ENCODE measurements at regions not wholly inside any gene's neighbourhood (a gene's known extent, or its start where the extent isn't known, plus 50 kb on each side); places are given as distances from the start of the nearest gene placed in this dataset.

DNA sequence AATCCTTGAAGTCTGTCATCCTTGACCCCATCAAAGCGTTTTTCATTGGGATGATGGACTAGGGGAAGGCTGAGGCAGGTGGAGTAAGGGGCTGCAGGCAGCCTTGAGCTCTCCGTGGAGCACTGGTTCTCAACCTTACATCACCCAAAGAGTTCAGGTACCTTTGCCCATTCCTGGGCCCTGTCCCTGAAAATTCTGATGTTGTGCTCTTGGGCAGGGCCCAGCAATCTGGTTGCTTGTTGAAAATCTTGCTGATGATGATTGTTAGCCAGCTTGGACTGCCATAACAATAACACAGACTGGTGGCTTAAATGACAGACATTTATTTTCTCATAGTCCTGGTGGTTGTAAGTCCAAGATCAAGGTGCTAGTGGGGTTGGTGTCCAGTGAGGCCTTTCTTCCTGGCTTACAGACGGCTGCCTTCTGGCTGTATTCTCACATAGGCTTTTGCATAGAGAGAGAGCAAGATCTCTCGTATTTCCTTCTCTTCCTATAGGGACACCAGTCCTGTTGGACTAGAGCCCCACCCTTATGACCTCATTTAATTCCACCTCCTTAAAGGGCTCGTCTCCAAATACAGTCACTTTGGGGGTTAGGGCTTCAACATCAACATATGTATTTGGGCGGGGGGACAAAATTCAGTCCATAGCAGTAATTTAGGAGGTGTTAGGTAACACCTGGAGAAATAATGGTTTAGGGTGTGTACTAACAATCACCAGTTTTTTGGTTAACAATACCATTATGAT lies 104.9 kb downstream of the PLEKHG1 start (continued):
- TF ChIP-seq, protein P1, sequence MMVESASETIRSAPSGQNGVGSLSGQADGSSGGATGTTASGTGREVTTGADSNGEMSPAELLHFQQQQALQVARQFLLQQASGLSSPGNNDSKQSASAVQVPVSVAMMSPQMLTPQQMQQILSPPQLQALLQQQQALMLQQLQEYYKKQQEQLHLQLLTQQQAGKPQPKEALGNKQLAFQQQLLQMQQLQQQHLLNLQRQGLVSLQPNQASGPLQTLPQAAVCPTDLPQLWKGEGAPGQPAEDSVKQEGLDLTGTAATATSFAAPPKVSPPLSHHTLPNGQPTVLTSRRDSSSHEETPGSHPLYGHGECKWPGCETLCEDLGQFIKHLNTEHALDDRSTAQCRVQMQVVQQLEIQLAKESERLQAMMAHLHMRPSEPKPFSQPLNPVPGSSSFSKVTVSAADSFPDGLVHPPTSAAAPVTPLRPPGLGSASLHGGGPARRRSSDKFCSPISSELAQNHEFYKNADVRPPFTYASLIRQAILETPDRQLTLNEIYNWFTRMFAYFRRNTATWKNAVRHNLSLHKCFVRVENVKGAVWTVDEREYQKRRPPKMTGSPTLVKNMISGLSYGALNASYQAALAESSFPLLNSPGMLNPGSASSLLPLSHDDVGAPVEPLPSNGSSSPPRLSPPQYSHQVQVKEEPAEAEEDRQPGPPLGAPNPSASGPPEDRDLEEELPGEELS (CRISPR knock-in tag; IDR thresholded peaks at IDR 0.05): no peak
- TF ChIP-seq, protein P2, sequence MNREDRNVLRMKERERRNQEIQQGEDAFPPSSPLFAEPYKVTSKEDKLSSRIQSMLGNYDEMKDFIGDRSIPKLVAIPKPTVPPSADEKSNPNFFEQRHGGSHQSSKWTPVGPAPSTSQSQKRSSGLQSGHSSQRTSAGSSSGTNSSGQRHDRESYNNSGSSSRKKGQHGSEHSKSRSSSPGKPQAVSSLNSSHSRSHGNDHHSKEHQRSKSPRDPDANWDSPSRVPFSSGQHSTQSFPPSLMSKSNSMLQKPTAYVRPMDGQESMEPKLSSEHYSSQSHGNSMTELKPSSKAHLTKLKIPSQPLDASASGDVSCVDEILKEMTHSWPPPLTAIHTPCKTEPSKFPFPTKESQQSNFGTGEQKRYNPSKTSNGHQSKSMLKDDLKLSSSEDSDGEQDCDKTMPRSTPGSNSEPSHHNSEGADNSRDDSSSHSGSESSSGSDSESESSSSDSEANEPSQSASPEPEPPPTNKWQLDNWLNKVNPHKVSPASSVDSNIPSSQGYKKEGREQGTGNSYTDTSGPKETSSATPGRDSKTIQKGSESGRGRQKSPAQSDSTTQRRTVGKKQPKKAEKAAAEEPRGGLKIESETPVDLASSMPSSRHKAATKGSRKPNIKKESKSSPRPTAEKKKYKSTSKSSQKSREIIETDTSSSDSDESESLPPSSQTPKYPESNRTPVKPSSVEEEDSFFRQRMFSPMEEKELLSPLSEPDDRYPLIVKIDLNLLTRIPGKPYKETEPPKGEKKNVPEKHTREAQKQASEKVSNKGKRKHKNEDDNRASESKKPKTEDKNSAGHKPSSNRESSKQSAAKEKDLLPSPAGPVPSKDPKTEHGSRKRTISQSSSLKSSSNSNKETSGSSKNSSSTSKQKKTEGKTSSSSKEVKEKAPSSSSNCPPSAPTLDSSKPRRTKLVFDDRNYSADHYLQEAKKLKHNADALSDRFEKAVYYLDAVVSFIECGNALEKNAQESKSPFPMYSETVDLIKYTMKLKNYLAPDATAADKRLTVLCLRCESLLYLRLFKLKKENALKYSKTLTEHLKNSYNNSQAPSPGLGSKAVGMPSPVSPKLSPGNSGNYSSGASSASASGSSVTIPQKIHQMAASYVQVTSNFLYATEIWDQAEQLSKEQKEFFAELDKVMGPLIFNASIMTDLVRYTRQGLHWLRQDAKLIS (CRISPR knock-in tag; IDR thresholded peaks at IDR 0.05; ENCODE audit: borderline replicate concordance): no peak

DNA sequence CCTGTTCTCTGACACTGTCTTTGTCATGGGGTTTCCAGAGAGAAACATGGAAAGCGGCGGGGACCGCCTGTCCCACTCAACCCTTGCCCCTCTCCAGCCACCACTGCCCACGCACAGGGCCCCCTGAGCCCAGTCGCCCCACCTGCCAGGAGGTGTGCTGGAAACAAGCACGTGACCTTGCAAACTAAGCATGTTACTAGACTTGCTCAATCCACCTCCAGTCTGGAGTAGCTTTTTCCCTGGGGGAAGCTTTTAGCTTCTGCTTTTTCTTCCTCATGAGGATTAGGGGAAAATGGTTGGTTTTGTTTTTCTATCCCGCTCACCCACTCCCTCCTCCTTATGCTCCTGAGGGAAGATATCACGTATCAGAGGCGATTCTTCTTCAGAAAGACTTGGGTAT lies 105.7 kb downstream of the PLEKHG1 start:
- ATAC-seq (no peak; the same call in none of the 2 replicates), DNase-seq (ENCODE audit: low spot score) (no peak)
- Mint-ChIP-seq H3K27me3 (ENCODE audit: low read depth) (no peaks in the 10 kb centered on the region; the same call in 1 of the 2 replicates), H3K9me3 (no peaks in the 10 kb centered on the region), H3K27ac (no peak overlapping the region), H3K36me3 (no peaks in the 10 kb centered on the region), H3K4me1 (peaks cover 15% of the 10 kb centered on the region), H3K4me3 (no peak overlapping the region)
- ChIA-PET POLR2A (interaction anchor here (0.6 kb wide), 1 partner anchor 211 kb away, joined by 6 read pairs; no protein-coding TSS in a partner anchor), CTCF (interaction anchor here (1.7 to 2.5 kb wide), 2 partner anchors 19 to 112 kb away, joined by 5 to 6 read pairs; no protein-coding TSS in a partner anchor)
- TF ChIP-seq ZNF423 (CRISPR knock-in tag; IDR thresholded peaks at IDR 0.05) (no peak), ZNF121 (CRISPR knock-in tag; IDR thresholded peaks at IDR 0.05) (no peak), NFYB (CRISPR knock-in tag; conservative IDR thresholded peaks at IDR 0.05; ENCODE audit: low read depth) (no peak), ZNF317 (CRISPR knock-in tag; IDR thresholded peaks at IDR 0.05; ENCODE audit: borderline replicate concordance, low read depth) (no peak), IRF2 (CRISPR knock-in tag; IDR thresholded peaks at IDR 0.05; ENCODE audit: borderline replicate concordance, low read depth) (no peak)
- TF ChIP-seq, protein P3, sequence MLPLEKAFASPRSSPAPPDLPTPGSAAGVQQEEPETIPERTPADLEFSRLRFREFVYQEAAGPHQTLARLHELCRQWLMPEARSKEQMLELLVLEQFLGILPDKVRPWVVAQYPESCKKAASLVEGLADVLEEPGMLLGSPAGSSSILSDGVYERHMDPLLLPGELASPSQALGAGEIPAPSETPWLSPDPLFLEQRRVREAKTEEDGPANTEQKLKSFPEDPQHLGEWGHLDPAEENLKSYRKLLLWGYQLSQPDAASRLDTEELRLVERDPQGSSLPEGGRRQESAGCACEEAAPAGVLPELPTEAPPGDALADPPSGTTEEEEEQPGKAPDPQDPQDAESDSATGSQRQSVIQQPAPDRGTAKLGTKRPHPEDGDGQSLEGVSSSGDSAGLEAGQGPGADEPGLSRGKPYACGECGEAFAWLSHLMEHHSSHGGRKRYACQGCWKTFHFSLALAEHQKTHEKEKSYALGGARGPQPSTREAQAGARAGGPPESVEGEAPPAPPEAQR (CRISPR knock-in tag; IDR thresholded peaks at IDR 0.05): no peak
- TF ChIP-seq, protein P4, sequence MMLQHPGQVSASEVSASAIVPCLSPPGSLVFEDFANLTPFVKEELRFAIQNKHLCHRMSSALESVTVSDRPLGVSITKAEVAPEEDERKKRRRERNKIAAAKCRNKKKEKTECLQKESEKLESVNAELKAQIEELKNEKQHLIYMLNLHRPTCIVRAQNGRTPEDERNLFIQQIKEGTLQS (CRISPR knock-in tag; conservative IDR thresholded peaks at IDR 0.05): no peak
- TF ChIP-seq, protein P5, sequence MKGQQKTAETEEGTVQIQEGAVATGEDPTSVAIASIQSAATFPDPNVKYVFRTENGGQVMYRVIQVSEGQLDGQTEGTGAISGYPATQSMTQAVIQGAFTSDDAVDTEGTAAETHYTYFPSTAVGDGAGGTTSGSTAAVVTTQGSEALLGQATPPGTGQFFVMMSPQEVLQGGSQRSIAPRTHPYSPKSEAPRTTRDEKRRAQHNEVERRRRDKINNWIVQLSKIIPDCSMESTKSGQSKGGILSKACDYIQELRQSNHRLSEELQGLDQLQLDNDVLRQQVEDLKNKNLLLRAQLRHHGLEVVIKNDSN (CRISPR knock-in tag; IDR thresholded peaks at IDR 0.05): no peak

DNA sequence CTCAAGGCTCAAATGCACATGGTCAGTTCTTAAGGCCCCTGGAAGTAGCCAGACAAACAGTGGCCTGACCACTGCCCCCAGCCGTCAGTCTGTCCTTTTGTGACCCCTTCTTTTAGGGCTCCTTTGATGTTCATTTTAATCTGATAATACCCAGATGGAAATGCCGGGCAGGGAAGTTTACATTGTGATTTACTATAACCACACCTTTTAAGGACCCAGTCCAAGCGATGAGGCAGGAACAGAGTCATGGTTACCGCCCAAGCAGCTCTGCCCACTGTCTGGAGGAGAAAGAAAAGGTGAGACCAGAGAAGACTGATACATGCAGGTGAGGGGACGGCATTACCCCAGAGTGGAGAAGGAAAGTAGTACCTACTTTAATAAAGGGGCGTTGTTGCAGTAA lies 110.6 kb downstream of the PLEKHG1 start:
- CTCF ChIA-PET: no interaction called here
- Mint-ChIP-seq H3K9me3 (no peaks in the 10 kb centered on the region), H3K4me1 (peaks cover 18% of the 10 kb centered on the region), H3K27ac (no peak overlapping the region), H3K36me3 (no peaks in the 10 kb centered on the region), H3K27me3 (ENCODE audit: low read depth) (no peaks in the 10 kb centered on the region), H3K4me3 (no peak overlapping the region)
- POLR2A ChIA-PET: no interaction called here
- no peak for DNase-seq (ENCODE audit: low spot score)
- no peak for ATAC-seq
- no peak for TF ChIP-seq KAT7 (CRISPR knock-in tag; IDR thresholded peaks at IDR 0.05; ENCODE audit: borderline replicate concordance)
- no peak for TF ChIP-seq GRHL2 (CRISPR knock-in tag; IDR thresholded peaks at IDR 0.05; ENCODE audit: insufficient replicate concordance, severe bottlenecking)
- TF ChIP-seq, protein P3 (CRISPR knock-in tag; IDR thresholded peaks at IDR 0.05): no peak
- TF ChIP-seq, protein P6, sequence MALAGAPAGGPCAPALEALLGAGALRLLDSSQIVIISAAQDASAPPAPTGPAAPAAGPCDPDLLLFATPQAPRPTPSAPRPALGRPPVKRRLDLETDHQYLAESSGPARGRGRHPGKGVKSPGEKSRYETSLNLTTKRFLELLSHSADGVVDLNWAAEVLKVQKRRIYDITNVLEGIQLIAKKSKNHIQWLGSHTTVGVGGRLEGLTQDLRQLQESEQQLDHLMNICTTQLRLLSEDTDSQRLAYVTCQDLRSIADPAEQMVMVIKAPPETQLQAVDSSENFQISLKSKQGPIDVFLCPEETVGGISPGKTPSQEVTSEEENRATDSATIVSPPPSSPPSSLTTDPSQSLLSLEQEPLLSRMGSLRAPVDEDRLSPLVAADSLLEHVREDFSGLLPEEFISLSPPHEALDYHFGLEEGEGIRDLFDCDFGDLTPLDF (CRISPR knock-in tag; IDR thresholded peaks at IDR 0.05): no peak
- TF ChIP-seq, protein P7, sequence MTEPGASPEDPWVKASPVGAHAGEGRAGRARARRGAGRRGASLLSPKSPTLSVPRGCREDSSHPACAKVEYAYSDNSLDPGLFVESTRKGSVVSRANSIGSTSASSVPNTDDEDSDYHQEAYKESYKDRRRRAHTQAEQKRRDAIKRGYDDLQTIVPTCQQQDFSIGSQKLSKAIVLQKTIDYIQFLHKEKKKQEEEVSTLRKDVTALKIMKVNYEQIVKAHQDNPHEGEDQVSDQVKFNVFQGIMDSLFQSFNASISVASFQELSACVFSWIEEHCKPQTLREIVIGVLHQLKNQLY (CRISPR knock-in tag; IDR thresholded peaks at IDR 0.05): no peak
- TF ChIP-seq, protein P8, sequence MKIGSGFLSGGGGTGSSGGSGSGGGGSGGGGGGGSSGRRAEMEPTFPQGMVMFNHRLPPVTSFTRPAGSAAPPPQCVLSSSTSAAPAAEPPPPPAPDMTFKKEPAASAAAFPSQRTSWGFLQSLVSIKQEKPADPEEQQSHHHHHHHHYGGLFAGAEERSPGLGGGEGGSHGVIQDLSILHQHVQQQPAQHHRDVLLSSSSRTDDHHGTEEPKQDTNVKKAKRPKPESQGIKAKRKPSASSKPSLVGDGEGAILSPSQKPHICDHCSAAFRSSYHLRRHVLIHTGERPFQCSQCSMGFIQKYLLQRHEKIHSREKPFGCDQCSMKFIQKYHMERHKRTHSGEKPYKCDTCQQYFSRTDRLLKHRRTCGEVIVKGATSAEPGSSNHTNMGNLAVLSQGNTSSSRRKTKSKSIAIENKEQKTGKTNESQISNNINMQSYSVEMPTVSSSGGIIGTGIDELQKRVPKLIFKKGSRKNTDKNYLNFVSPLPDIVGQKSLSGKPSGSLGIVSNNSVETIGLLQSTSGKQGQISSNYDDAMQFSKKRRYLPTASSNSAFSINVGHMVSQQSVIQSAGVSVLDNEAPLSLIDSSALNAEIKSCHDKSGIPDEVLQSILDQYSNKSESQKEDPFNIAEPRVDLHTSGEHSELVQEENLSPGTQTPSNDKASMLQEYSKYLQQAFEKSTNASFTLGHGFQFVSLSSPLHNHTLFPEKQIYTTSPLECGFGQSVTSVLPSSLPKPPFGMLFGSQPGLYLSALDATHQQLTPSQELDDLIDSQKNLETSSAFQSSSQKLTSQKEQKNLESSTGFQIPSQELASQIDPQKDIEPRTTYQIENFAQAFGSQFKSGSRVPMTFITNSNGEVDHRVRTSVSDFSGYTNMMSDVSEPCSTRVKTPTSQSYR (CRISPR knock-in tag; IDR thresholded peaks at IDR 0.05): no peak
